ENCODE measurements at regions not wholly inside any gene's neighbourhood (a gene's known extent, or its start where the extent isn't known, plus 50 kb on each side); places are given as distances from the start of the nearest gene placed in this dataset.
A peak's percentile ranks its signal among the peaks of the same experiment; 100 is the strongest.
"Not testable (repeated sequence)": the region's sequence is repeated elsewhere in the genome, so short reads cannot be mapped to it uniquely, and the experiment has no call there.

DNA sequence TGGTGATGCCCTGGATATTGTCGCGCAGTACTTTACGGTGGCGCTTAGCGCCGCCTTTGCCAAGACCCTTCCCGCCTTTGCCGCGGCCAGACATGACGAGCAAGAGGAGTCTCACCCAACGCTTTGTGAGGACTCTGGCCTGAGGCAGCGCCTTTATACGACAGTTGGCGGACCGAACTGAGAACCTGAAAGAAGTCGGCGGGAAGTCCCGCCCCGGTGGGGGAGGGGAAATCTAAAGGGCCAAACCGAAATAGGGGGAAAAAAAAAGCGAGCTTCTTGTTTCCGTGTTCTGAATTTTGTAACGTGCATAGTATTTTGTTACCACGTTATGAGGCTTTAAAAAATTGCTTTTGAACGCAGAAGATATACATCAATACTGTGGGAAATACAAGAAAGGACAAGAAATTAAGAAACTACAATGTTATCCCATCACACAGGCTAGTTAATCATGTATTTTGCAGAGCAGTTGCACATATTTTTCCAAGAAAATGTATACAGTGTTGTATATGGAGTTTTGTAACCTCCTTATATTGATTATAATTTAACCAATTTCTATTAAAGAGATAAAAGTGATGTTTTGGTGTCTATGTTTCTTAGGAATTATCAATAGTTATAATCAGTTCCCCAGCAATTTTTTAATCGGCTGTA lies 80.6 kb downstream of the OR2B2 start (continued):
- TF ChIP-seq, protein P1, sequence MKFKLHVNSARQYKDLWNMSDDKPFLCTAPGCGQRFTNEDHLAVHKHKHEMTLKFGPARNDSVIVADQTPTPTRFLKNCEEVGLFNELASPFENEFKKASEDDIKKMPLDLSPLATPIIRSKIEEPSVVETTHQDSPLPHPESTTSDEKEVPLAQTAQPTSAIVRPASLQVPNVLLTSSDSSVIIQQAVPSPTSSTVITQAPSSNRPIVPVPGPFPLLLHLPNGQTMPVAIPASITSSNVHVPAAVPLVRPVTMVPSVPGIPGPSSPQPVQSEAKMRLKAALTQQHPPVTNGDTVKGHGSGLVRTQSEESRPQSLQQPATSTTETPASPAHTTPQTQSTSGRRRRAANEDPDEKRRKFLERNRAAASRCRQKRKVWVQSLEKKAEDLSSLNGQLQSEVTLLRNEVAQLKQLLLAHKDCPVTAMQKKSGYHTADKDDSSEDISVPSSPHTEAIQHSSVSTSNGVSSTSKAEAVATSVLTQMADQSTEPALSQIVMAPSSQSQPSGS (CRISPR knock-in tag; IDR thresholded peaks at IDR 0.05): peak; percentile 64; the same call in 1 of the 2 replicates
- TF ChIP-seq, protein P2, sequence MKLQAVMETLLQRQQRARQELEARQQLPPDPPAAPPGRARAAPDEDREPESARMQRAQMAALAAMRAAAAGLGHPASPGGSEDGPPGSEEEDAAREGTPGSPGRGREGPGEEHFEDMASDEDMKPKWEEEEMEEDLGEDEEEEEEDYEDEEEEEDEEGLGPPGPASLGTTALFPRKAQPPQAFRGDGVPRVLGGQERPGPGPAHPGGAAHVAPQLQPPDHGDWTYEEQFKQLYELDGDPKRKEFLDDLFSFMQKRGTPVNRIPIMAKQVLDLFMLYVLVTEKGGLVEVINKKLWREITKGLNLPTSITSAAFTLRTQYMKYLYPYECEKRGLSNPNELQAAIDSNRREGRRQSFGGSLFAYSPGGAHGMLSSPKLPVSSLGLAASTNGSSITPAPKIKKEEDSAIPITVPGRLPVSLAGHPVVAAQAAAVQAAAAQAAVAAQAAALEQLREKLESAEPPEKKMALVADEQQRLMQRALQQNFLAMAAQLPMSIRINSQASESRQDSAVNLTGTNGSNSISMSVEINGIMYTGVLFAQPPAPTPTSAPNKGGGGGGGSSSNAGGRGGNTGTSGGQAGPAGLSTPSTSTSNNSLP (IDR thresholded peaks at IDR 0.05; ENCODE audit: low read depth, low read length): peak; percentile 34; the same call in 1 of the 2 replicates
- TF ChIP-seq SALL2 (CRISPR knock-in tag; IDR thresholded peaks at IDR 0.05): peak; percentile 71; the same call in 1 of the 2 replicates
- TF ChIP-seq, protein P3, sequence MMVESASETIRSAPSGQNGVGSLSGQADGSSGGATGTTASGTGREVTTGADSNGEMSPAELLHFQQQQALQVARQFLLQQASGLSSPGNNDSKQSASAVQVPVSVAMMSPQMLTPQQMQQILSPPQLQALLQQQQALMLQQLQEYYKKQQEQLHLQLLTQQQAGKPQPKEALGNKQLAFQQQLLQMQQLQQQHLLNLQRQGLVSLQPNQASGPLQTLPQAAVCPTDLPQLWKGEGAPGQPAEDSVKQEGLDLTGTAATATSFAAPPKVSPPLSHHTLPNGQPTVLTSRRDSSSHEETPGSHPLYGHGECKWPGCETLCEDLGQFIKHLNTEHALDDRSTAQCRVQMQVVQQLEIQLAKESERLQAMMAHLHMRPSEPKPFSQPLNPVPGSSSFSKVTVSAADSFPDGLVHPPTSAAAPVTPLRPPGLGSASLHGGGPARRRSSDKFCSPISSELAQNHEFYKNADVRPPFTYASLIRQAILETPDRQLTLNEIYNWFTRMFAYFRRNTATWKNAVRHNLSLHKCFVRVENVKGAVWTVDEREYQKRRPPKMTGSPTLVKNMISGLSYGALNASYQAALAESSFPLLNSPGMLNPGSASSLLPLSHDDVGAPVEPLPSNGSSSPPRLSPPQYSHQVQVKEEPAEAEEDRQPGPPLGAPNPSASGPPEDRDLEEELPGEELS (CRISPR knock-in tag; IDR thresholded peaks at IDR 0.05): peak; percentile 70
- peak; percentile 51 for TF ChIP-seq ZNF768 (CRISPR knock-in tag; IDR thresholded peaks at IDR 0.05)
- 0 out of 2 replicates have a peak, but pooled peaks have one; percentile 53 for TF ChIP-seq ZFY (CRISPR knock-in tag; IDR thresholded peaks at IDR 0.05)
- TF ChIP-seq CEBPG (CRISPR knock-in tag; IDR thresholded peaks at IDR 0.05): peak; percentile 46
- TF ChIP-seq, protein P4, sequence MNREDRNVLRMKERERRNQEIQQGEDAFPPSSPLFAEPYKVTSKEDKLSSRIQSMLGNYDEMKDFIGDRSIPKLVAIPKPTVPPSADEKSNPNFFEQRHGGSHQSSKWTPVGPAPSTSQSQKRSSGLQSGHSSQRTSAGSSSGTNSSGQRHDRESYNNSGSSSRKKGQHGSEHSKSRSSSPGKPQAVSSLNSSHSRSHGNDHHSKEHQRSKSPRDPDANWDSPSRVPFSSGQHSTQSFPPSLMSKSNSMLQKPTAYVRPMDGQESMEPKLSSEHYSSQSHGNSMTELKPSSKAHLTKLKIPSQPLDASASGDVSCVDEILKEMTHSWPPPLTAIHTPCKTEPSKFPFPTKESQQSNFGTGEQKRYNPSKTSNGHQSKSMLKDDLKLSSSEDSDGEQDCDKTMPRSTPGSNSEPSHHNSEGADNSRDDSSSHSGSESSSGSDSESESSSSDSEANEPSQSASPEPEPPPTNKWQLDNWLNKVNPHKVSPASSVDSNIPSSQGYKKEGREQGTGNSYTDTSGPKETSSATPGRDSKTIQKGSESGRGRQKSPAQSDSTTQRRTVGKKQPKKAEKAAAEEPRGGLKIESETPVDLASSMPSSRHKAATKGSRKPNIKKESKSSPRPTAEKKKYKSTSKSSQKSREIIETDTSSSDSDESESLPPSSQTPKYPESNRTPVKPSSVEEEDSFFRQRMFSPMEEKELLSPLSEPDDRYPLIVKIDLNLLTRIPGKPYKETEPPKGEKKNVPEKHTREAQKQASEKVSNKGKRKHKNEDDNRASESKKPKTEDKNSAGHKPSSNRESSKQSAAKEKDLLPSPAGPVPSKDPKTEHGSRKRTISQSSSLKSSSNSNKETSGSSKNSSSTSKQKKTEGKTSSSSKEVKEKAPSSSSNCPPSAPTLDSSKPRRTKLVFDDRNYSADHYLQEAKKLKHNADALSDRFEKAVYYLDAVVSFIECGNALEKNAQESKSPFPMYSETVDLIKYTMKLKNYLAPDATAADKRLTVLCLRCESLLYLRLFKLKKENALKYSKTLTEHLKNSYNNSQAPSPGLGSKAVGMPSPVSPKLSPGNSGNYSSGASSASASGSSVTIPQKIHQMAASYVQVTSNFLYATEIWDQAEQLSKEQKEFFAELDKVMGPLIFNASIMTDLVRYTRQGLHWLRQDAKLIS (CRISPR knock-in tag; IDR thresholded peaks at IDR 0.05): peak; percentile 81; the same call in 1 of the 2 replicates
- TF ChIP-seq GABPA (IDR thresholded peaks at IDR 0.05; ENCODE audit: low read depth, low read length): not testable (repeated sequence)
- peak; percentile 74 for TF ChIP-seq GABPA (CRISPR knock-in tag; IDR thresholded peaks at IDR 0.05; ENCODE audit: low read depth)
- TF ChIP-seq STAG1 (CRISPR knock-in tag; IDR thresholded peaks at IDR 0.05): 0 out of 2 replicates have a peak, but pooled peaks have one; percentile 4
- peak; percentile 65; the same call in 1 of the 2 replicates for TF ChIP-seq SOX5 (CRISPR knock-in tag; IDR thresholded peaks at IDR 0.05; ENCODE audit: borderline replicate concordance)
- peak; percentile 70; the same call in 1 of the 2 replicates for TF ChIP-seq ZNF232 (CRISPR knock-in tag; IDR thresholded peaks at IDR 0.05; ENCODE audit: borderline replicate concordance)
- TF ChIP-seq YEATS2 (CRISPR knock-in tag; IDR thresholded peaks at IDR 0.05; ENCODE audit: borderline replicate concordance): peak; percentile 84; the same call in 1 of the 2 replicates
- TF ChIP-seq SOX13 (IDR thresholded peaks at IDR 0.05): 0 out of 2 replicates have a peak, but pooled peaks have one; percentile 39
- peak in 1 of 2 experiments; percentile 65; a peak in 2 of 4 replicates for TF ChIP-seq SOX13 (CRISPR knock-in tag; conservative IDR thresholded peaks at IDR 0.05 in 1 of 2, IDR thresholded peaks at IDR 0.05 in 1 of 2)
- TF ChIP-seq, protein P5, sequence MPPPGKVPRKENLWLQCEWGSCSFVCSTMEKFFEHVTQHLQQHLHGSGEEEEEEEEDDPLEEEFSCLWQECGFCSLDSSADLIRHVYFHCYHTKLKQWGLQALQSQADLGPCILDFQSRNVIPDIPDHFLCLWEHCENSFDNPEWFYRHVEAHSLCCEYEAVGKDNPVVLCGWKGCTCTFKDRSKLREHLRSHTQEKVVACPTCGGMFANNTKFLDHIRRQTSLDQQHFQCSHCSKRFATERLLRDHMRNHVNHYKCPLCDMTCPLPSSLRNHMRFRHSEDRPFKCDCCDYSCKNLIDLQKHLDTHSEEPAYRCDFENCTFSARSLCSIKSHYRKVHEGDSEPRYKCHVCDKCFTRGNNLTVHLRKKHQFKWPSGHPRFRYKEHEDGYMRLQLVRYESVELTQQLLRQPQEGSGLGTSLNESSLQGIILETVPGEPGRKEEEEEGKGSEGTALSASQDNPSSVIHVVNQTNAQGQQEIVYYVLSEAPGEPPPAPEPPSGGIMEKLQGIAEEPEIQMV (CRISPR knock-in tag; IDR thresholded peaks at IDR 0.05; ENCODE audit: low read depth): peak; percentile 98
- peak; percentile 79 for TF ChIP-seq DMAP1 (CRISPR knock-in tag; IDR thresholded peaks at IDR 0.05)
- peak; percentile 70; the same call in 1 of the 2 replicates for TF ChIP-seq MIER3 (CRISPR knock-in tag; IDR thresholded peaks at IDR 0.05; ENCODE audit: borderline replicate concordance)
- peak; percentile 79; the same call in 1 of the 2 replicates for TF ChIP-seq NFKB2 (CRISPR knock-in tag; IDR thresholded peaks at IDR 0.05; ENCODE audit: borderline replicate concordance)

All from HepG2 (cell line).